ENCODE measurements at regions not wholly inside any gene's neighbourhood (a gene's known extent, or its start where the extent isn't known, plus 50 kb on each side); places are given as distances from the start of the nearest gene placed in this dataset.

DNA sequence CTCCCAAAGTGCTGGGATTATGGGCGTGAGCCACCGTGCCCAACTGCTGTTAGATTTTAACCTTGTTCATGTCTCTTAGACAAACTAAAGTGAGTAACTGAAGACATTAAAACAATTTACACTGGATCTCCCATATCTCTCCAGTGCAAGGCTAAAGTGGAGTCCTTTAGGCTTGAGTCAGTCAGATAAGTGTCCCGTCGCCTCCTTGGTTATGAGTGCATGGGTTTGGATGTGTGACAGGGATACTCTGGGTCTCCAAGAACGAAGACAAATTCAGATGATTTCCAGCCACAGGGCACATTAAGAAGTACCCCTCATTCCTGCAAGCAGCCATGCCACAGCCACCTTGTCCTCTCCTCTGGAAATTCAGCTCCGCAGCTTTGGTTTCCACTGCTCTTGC is 66.1 kb upstream of the PDZD8 start:
- no peaks in the 10 kb centered on the region for H3K27me3 ChIP-seq (replicated peaks; ENCODE audit: insufficient read depth, low read length)
- no peaks in the 10 kb centered on the region for H3K79me2 ChIP-seq (ENCODE audit: low read length)
- no peaks in the 10 kb centered on the region for H3F3A ChIP-seq (ENCODE audit: insufficient read depth, low read length)
- no peaks in the 10 kb centered on the region for H3K9me2 ChIP-seq (replicated peaks; ENCODE audit: insufficient read depth, low read length)
- no peaks in the 10 kb centered on the region for H3K36me3 ChIP-seq (replicated peaks; ENCODE audit: insufficient read depth, low read length)
- H3K9me3 ChIP-seq (replicated peaks; ENCODE audit: insufficient read depth, low read length): no peaks in the 10 kb centered on the region
- no peaks in the 10 kb centered on the region for H3K4me1 ChIP-seq (ENCODE audit: low read length)
- no peak overlapping the region for H3K4me2 ChIP-seq (ENCODE audit: low read depth, low read length)
- DNase-seq: no peak
- TF ChIP-seq CTCF (IDR thresholded peaks at IDR 0.05; ENCODE audit: low read length) (no peak), EZH2 (optimal IDR thresholded peaks at IDR 0.05; ENCODE audit: low read depth, low read length) (no peak), EZH2phosphoT487 (IDR thresholded peaks at IDR 0.05; ENCODE audit: low read length) (no peak)
- no peak overlapping the region for H3K27ac ChIP-seq (ENCODE audit: low read length)
- no peak overlapping the region for H2AFZ ChIP-seq (ENCODE audit: low read length)
- no peaks in the 10 kb centered on the region for H4K20me1 ChIP-seq (ENCODE audit: insufficient read depth, low read length)
- no peak overlapping the region for H3K4me3 ChIP-seq (ENCODE audit: low read length)
- H3K9ac ChIP-seq (ENCODE audit: low read length): no peak overlapping the region

DNA sequence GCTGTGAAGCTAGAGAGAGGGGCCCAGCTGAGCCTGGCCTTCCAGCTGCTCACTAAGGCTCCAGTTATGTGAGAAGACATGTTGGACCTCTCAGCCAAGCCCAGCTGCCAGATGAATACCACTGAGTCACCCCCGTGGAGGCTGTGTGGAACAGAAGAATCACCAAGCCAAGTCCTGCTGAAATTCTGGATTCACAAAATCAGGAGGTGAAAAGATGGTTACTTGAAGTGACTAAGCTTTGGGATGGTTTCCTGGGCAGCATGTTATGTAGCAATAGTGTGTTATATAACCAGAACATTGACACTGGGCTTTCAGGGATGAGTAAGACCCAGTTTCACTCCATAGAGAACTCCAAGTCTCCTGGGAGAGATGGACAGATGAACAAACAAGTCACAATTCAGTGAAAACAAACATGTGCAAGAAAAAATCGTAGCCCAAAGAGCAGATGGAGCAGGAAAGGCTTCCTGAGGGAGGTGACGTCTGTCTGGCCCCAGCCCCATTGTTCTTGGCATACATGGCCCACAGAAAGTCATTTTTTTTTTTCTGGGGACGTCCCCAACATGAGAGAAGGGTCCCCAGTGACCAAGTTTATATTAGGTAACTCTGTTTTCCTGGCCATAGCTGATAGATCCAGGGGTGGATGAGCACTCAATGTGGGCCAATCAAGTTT is 64.1 kb upstream of the PDZD8 start:
- no peak overlapping the region for H3K27ac ChIP-seq (ENCODE audit: low read length)
- no peak for DNase-seq
- no peaks in the 10 kb centered on the region for H3K9me3 ChIP-seq (replicated peaks; ENCODE audit: insufficient read depth, low read length)
- no peak for TF ChIP-seq CTCF (IDR thresholded peaks at IDR 0.05; ENCODE audit: low read length)
- H3K79me2 ChIP-seq (ENCODE audit: low read length): no peaks in the 10 kb centered on the region
- H3F3A ChIP-seq (ENCODE audit: insufficient read depth, low read length): no peaks in the 10 kb centered on the region
- H4K20me1 ChIP-seq (ENCODE audit: insufficient read depth, low read length): no peaks in the 10 kb centered on the region
- no peaks in the 10 kb centered on the region for H3K36me3 ChIP-seq (replicated peaks; ENCODE audit: insufficient read depth, low read length)
- no peak overlapping the region for H3K9ac ChIP-seq (ENCODE audit: low read length)
- H3K4me3 ChIP-seq (ENCODE audit: low read length): no peak overlapping the region
- H3K4me2 ChIP-seq (ENCODE audit: low read depth, low read length): no peak overlapping the region
- H2AFZ ChIP-seq (ENCODE audit: low read length): no peak overlapping the region
- H3K27me3 ChIP-seq (replicated peaks; ENCODE audit: insufficient read depth, low read length): no peaks in the 10 kb centered on the region
- no peaks in the 10 kb centered on the region for H3K4me1 ChIP-seq (ENCODE audit: low read length)
- no peaks in the 10 kb centered on the region for H3K9me2 ChIP-seq (replicated peaks; ENCODE audit: insufficient read depth, low read length)

GRCh38 chr10:117432866-117433265 is 57.6 kb upstream of the PDZD8 start:
- Histone ChIP-seq H3K9ac (ENCODE audit: low read length) (no peak overlapping the region), H3K27me3 (replicated peaks; ENCODE audit: insufficient read depth, low read length) (no peaks in the 10 kb centered on the region), H4K20me1 (ENCODE audit: insufficient read depth, low read length) (no peaks in the 10 kb centered on the region), H3K79me2 (ENCODE audit: low read length) (no peaks in the 10 kb centered on the region), H3K9me2 (replicated peaks; ENCODE audit: insufficient read depth, low read length) (no peaks in the 10 kb centered on the region), H2AFZ (ENCODE audit: low read length) (no peak overlapping the region), H3K9me3 (replicated peaks; ENCODE audit: insufficient read depth, low read length) (no peaks in the 10 kb centered on the region), H3K27ac (ENCODE audit: low read length) (no peak overlapping the region), H3K36me3 (replicated peaks; ENCODE audit: insufficient read depth, low read length) (no peaks in the 10 kb centered on the region), H3K4me1 (ENCODE audit: low read length) (no peaks in the 10 kb centered on the region), H3K4me3 (ENCODE audit: low read length) (no peak overlapping the region), H3K4me2 (ENCODE audit: low read depth, low read length) (no peak overlapping the region), H3F3A (ENCODE audit: insufficient read depth, low read length) (no peaks in the 10 kb centered on the region)
- DNase-seq: no peak
- TF ChIP-seq EZH2 (optimal IDR thresholded peaks at IDR 0.05; ENCODE audit: low read depth, low read length) (no peak), CTCF (IDR thresholded peaks at IDR 0.05; ENCODE audit: low read length) (no peak), EZH2phosphoT487 (IDR thresholded peaks at IDR 0.05; ENCODE audit: low read length) (no peak)

Measured in MM.1S (cell line).